ENCODE measurements at regions not wholly inside any gene's neighbourhood (a gene's known extent, or its start where the extent isn't known, plus 50 kb on each side); places are given as distances from the start of the nearest gene placed in this dataset.

DNA sequence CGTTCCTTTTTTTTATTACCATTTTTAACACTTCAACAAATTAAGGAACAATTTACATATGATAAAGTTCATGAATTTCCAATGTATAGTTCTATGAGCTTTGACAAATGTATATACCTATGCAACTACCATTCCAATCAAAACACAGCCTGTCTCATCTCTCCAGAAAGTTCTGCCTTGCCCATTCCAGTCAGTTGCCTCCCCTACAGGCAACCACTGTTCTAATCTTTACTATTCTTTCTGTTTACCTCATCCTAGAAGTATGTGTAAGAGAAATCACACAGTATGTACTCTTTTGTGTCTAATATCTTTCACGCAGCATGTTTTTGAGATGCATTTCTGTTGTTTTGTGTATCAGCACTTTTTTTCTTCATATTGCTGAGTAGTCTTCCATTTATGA lies 224.9 kb downstream of the KIT start:
- H4K20me1 ChIP-seq (ENCODE audit: insufficient read depth, low read length): no peaks in the 10 kb centered on the region
- no peak overlapping the region for H3K4me3 ChIP-seq (replicated peaks in 1 of 3; ENCODE audit: low read depth in 2 of 3, low read length in 3 of 3)
- no peaks in the 10 kb centered on the region for H3K36me3 Mint-ChIP-seq
- H3K4me2 ChIP-seq (replicated peaks; ENCODE audit: extremely low read depth, low read length, poor library complexity, severe bottlenecking): no peak overlapping the region
- H3K27me3 Mint-ChIP-seq (ENCODE audit: low read depth in 3 of 3): no peaks in the 10 kb centered on the region
- H3K9ac ChIP-seq (ENCODE audit: insufficient read depth, low read length, poor library complexity, severe bottlenecking): no peak overlapping the region
- H2AFZ ChIP-seq (ENCODE audit: insufficient read depth, low read depth, low read length, poor library complexity, severe bottlenecking): no peak overlapping the region
- no peaks in the 10 kb centered on the region for H3K4me1 ChIP-seq (ENCODE audit: control insufficient read depth in 1 of 2, insufficient read depth in 2 of 2, low read length in 2 of 2)
- H3K9me3 ChIP-seq (replicated peaks in 1 of 2; ENCODE audit: control insufficient read depth in 1 of 2, insufficient read depth in 1 of 2, low read length in 2 of 2): no peaks in the 10 kb centered on the region
- H3K27me3 ChIP-seq (ENCODE audit: control insufficient read depth in 2 of 2, insufficient read depth in 2 of 2, low read length in 2 of 2): no peaks in the 10 kb centered on the region
- DNase-seq: no peak
- TF ChIP-seq, protein P1, sequence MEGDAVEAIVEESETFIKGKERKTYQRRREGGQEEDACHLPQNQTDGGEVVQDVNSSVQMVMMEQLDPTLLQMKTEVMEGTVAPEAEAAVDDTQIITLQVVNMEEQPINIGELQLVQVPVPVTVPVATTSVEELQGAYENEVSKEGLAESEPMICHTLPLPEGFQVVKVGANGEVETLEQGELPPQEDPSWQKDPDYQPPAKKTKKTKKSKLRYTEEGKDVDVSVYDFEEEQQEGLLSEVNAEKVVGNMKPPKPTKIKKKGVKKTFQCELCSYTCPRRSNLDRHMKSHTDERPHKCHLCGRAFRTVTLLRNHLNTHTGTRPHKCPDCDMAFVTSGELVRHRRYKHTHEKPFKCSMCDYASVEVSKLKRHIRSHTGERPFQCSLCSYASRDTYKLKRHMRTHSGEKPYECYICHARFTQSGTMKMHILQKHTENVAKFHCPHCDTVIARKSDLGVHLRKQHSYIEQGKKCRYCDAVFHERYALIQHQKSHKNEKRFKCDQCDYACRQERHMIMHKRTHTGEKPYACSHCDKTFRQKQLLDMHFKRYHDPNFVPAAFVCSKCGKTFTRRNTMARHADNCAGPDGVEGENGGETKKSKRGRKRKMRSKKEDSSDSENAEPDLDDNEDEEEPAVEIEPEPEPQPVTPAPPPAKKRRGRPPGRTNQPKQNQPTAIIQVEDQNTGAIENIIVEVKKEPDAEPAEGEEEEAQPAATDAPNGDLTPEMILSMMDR (IDR thresholded peaks at IDR 0.05): no peak
- no peak overlapping the region for H3K27ac Mint-ChIP-seq
- H3K9me3 Mint-ChIP-seq: peaks cover 0 to 4% (median 2%) of the 10 kb centered on the region in 7 donors
- H3K4me3 Mint-ChIP-seq: no peak overlapping the region
- no peak overlapping the region for H3K27ac ChIP-seq (ENCODE audit: low read depth in 1 of 2, low read length in 2 of 2)
- WGBS (ENCODE audit: insufficient coverage): no CpG with 5 or more reads among the region's 2 CpGs
- no peaks in the 10 kb centered on the region for H3K36me3 ChIP-seq (replicated peaks in 1 of 2; ENCODE audit: control insufficient read depth in 1 of 2, insufficient read depth in 2 of 2, low read length in 2 of 2)
- H3K79me2 ChIP-seq (ENCODE audit: insufficient read depth, low read length): no peaks in the 10 kb centered on the region
- intact Hi-C loops (cut with micrococcal nuclease): no loop called here
- no peaks in the 10 kb centered on the region for H3K4me1 Mint-ChIP-seq

GRCh38 chr4:54879576-54879975 lies 221.8 kb downstream of the KIT start:
- no peak overlapping the region for H2AFZ ChIP-seq (ENCODE audit: insufficient read depth, low read depth, low read length, poor library complexity, severe bottlenecking)
- no peaks in the 10 kb centered on the region for H3K36me3 ChIP-seq (replicated peaks in 1 of 2; ENCODE audit: control insufficient read depth in 1 of 2, insufficient read depth in 2 of 2, low read length in 2 of 2)
- no peaks in the 10 kb centered on the region for H3K4me1 ChIP-seq (ENCODE audit: control insufficient read depth in 1 of 2, insufficient read depth in 2 of 2, low read length in 2 of 2)
- H3K79me2 ChIP-seq (ENCODE audit: insufficient read depth, low read length): no peaks in the 10 kb centered on the region
- no peaks in the 10 kb centered on the region for H4K20me1 ChIP-seq (ENCODE audit: insufficient read depth, low read length)
- no peak overlapping the region for H3K4me3 Mint-ChIP-seq
- H3K4me1 Mint-ChIP-seq: no peaks in the 10 kb centered on the region
- no peak overlapping the region for H3K27ac Mint-ChIP-seq
- H3K36me3 Mint-ChIP-seq: no peaks in the 10 kb centered on the region
- no peak overlapping the region for H3K4me3 ChIP-seq (replicated peaks in 1 of 3; ENCODE audit: low read depth in 2 of 3, low read length in 3 of 3)
- H3K27me3 ChIP-seq (ENCODE audit: control insufficient read depth in 2 of 2, insufficient read depth in 2 of 2, low read length in 2 of 2): no peaks in the 10 kb centered on the region
- no peak overlapping the region for H3K4me2 ChIP-seq (replicated peaks; ENCODE audit: extremely low read depth, low read length, poor library complexity, severe bottlenecking)
- no peak overlapping the region for H3K9ac ChIP-seq (ENCODE audit: insufficient read depth, low read length, poor library complexity, severe bottlenecking)
- intact Hi-C loops (cut with micrococcal nuclease): no loop called here
- no peaks in the 10 kb centered on the region for H3K9me3 ChIP-seq (replicated peaks in 1 of 2; ENCODE audit: control insufficient read depth in 1 of 2, insufficient read depth in 1 of 2, low read length in 2 of 2)
- no peaks in the 10 kb centered on the region for H3K27me3 Mint-ChIP-seq (ENCODE audit: low read depth in 3 of 3)
- TF ChIP-seq, protein P1 (IDR thresholded peaks at IDR 0.05): no peak
- DNase-seq: no peak
- no peak overlapping the region for H3K27ac ChIP-seq (ENCODE audit: low read depth in 1 of 2, low read length in 2 of 2)
- peaks cover 0 to 8% (median 3%) of the 10 kb centered on the region in 7 donors for H3K9me3 Mint-ChIP-seq

Data from CD14-positive monocyte (primary cell).